ENCODE measurements at regions not wholly inside any gene's neighbourhood (a gene's known extent, or its start where the extent isn't known, plus 50 kb on each side); places are given as distances from the start of the nearest gene placed in this dataset.

- H3K4me3 ChIP-seq (ENCODE audit: low read depth, low read length), result no peak overlapping the region
- TF ChIP-seq, protein P1, sequence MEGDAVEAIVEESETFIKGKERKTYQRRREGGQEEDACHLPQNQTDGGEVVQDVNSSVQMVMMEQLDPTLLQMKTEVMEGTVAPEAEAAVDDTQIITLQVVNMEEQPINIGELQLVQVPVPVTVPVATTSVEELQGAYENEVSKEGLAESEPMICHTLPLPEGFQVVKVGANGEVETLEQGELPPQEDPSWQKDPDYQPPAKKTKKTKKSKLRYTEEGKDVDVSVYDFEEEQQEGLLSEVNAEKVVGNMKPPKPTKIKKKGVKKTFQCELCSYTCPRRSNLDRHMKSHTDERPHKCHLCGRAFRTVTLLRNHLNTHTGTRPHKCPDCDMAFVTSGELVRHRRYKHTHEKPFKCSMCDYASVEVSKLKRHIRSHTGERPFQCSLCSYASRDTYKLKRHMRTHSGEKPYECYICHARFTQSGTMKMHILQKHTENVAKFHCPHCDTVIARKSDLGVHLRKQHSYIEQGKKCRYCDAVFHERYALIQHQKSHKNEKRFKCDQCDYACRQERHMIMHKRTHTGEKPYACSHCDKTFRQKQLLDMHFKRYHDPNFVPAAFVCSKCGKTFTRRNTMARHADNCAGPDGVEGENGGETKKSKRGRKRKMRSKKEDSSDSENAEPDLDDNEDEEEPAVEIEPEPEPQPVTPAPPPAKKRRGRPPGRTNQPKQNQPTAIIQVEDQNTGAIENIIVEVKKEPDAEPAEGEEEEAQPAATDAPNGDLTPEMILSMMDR (IDR thresholded peaks at IDR 0.05; ENCODE audit: insufficient read depth, low read length), result no peak
- DNase-seq (ENCODE audit: low read depth), result no peak
Observed at GRCh38 chr2:16554060-16554583, 111.5 kb downstream of the CYRIA start.

DNA sequence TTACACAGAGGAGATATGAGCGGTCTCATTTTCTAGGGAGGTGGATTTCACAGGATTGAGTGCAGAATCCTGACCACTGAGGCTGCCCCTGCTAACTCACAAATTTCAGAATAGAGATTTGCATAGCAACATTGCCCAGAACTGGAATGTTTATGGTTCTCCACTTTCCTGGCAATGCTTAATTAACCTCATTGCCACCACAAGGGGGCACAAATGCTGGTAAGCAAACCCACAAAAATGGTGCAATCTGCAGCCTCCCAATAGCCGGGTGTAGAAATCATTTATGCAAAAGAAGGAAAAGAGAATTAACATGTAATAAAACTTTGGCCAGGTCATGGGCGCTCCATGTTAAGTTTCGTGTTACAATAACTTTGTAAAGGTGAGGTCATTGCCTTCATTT is 112.4 kb downstream of the CYRIA start:
- no peak overlapping the region for H3K4me3 ChIP-seq (ENCODE audit: low read depth, low read length)
- DNase-seq (ENCODE audit: low read depth), result peak; percentile 1
- TF ChIP-seq, protein P1 (IDR thresholded peaks at IDR 0.05; ENCODE audit: insufficient read depth, low read length), result no peak

DNA sequence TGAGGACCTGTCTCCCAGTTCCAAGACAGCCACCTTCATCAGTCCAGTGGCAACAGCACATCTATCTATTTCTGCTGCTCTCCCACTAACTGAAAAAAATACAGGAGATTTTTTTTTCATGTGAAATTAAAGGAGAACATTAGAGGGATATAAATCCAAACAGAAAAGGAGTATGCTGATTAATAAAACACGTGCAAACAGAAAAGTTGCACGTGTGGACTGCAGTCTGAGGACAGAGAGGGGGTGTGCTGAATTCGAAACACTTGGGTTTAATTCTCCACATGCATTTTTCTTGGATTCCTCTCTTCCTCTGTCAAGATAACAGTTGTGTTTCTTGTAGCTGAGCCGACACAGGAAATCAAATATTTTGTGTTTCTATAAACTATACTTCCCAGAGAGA is 113.4 kb downstream of the CYRIA start:
- no peak for DNase-seq (ENCODE audit: low read depth)
- H3K4me3 ChIP-seq (ENCODE audit: low read depth, low read length), result no peak overlapping the region
- TF ChIP-seq, protein P1 (IDR thresholded peaks at IDR 0.05; ENCODE audit: insufficient read depth, low read length), result no peak

DNA sequence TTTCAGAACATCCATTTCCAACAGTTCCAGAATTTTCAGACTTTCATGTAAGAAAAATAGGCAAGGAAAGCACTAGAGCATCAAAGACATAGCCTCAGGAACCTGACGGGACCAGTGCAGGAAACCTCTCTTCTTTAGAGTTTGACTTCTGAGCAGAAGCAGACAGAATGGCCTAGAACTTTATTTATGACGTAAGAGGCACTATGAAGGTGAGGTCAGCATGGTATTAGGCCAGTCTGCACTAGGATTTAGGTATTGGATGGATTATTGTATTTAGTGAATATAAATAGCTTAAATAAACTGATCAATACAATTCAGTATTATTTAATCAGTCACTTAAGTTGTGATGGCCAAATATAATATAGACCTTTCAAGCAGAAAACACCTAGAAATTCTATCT is 117.6 kb downstream of the CYRIA start:
- DNase-seq (ENCODE audit: low read depth), result no peak
- TF ChIP-seq, protein P1 (IDR thresholded peaks at IDR 0.05; ENCODE audit: insufficient read depth, low read length), result no peak
- no peak overlapping the region for H3K4me3 ChIP-seq (ENCODE audit: low read depth, low read length)

- TF ChIP-seq, protein P1 (IDR thresholded peaks at IDR 0.05; ENCODE audit: insufficient read depth, low read length), result no peak
- DNase-seq (ENCODE audit: low read depth), result peak; percentile 4
- no peak overlapping the region for H3K4me3 ChIP-seq (ENCODE audit: low read depth, low read length)
Observed at GRCh38 chr2:16546128-16546754, 119.4 kb downstream of the CYRIA start.

DNA sequence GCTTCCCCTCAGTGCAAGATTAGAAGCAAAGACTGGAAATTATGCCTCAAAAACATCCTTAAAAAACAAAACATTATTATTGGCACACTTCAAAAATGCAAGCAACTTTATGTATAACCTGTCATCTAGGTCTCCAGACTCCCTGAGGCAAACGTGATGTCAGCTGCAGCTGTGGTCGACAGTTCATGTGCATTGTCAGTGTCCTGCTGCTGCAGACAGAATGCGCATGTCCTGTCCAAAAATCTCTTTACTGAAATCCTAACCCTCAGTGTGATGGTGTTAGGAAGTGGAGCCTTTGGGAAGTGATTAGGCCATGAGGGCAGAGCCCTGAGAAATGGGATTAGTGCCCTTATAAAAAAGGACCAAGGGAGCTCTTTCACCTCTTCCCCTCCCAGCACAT is 126.9 kb downstream of the CYRIA start:
- H3K4me3 ChIP-seq (ENCODE audit: low read depth, low read length), result no peak overlapping the region
- DNase-seq (ENCODE audit: low read depth), result no peak
- TF ChIP-seq, protein P1 (IDR thresholded peaks at IDR 0.05; ENCODE audit: insufficient read depth, low read length), result no peak

DNA sequence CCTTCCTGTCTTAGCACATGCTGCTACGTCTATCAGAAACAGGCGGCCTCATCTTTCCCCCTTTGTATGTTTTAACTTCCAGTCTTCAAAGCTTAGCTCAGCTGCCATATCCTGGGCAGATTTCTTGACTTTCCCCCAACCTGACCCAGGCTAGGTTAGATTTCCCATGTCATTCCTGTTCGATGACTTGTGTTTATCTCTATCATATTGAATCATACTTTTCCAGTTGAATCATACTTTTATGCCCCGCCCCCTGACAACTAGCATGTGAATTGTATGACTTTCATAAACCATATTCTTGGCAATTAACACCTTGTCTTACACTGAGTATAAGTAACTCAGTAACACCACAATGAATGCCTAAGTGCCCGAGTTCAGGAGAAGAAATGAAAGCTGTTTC is 128.3 kb downstream of the CYRIA start:
- no peak for DNase-seq (ENCODE audit: low read depth)
- no peak overlapping the region for H3K4me3 ChIP-seq (ENCODE audit: low read depth, low read length)
- TF ChIP-seq, protein P1 (IDR thresholded peaks at IDR 0.05; ENCODE audit: insufficient read depth, low read length), result no peak

Measured in fibroblast of the aortic adventitia (primary cell).